ENCODE measurements at regions not wholly inside any gene's neighbourhood (a gene's known extent, or its start where the extent isn't known, plus 50 kb on each side); places are given as distances from the start of the nearest gene placed in this dataset.

GRCh38 chr16:59612094-59612493 lies 878.0 kb upstream of the GOT2 start:
- Histone ChIP-seq H3K4me1 (no peaks in the 10 kb centered on the region), H3K4me3 (no peak overlapping the region), H3K36me3 (ENCODE audit: low read depth, missing control alignments) (no peaks in the 10 kb centered on the region), H3K9me3 (no peaks in the 10 kb centered on the region), H3K27me3 (no peaks in the 10 kb centered on the region), H3K27ac (no peak overlapping the region)
- no peak for DNase-seq
- no peak for TF ChIP-seq POLR2A (IDR thresholded peaks at IDR 0.05)
- TF ChIP-seq, protein P1, sequence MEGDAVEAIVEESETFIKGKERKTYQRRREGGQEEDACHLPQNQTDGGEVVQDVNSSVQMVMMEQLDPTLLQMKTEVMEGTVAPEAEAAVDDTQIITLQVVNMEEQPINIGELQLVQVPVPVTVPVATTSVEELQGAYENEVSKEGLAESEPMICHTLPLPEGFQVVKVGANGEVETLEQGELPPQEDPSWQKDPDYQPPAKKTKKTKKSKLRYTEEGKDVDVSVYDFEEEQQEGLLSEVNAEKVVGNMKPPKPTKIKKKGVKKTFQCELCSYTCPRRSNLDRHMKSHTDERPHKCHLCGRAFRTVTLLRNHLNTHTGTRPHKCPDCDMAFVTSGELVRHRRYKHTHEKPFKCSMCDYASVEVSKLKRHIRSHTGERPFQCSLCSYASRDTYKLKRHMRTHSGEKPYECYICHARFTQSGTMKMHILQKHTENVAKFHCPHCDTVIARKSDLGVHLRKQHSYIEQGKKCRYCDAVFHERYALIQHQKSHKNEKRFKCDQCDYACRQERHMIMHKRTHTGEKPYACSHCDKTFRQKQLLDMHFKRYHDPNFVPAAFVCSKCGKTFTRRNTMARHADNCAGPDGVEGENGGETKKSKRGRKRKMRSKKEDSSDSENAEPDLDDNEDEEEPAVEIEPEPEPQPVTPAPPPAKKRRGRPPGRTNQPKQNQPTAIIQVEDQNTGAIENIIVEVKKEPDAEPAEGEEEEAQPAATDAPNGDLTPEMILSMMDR (IDR thresholded peaks at IDR 0.05): no peak
- intact Hi-C loops (cut with DNase I; ENCODE audit: low total_unique reads): no loop called here
- WGBS, 2 donors: 57 to 68% methylated on average over 3 of the region's 3 CpGs

DNA sequence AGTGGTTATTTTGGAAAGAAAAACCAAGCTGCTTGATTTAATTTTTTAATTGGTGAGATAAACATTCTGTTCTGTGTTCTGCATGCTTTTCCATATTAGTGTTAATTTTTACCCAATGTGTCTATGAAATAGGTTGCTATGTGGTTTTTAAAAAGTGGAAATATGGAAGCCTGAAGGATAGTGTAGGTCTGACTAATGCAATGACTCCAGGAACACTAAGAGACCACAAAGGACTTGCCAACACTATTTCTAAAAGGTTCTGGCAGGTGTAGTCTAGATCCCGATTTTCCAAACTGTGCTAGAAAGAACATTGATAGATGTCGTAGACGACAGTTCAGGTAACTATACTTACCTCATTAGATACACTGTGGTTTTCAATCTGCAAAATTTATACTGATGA lies 877.4 kb upstream of the GOT2 start:
- H3K36me3 ChIP-seq (ENCODE audit: low read depth, missing control alignments): no peaks in the 10 kb centered on the region
- DNase-seq: no peak
- no peaks in the 10 kb centered on the region for H3K4me1 ChIP-seq
- no peak for TF ChIP-seq POLR2A (IDR thresholded peaks at IDR 0.05)
- TF ChIP-seq, protein P1 (IDR thresholded peaks at IDR 0.05): no peak
- no peaks in the 10 kb centered on the region for H3K9me3 ChIP-seq
- H3K4me3 ChIP-seq: no peak overlapping the region
- no peaks in the 10 kb centered on the region for H3K27me3 ChIP-seq
- H3K27ac ChIP-seq: no peak overlapping the region
- intact Hi-C loops (cut with DNase I; ENCODE audit: low total_unique reads): no loop called here
- 63 to 93% methylated on average over 3 of the region's 3 CpGs for WGBS, 2 donors

- H3K27ac ChIP-seq: no peak overlapping the region
- no peaks in the 10 kb centered on the region for H3K27me3 ChIP-seq
- WGBS, 2 donors: 68 to 87% methylated on average over 2 of the region's 2 CpGs
- DNase-seq: no peak
- H3K9me3 ChIP-seq: no peaks in the 10 kb centered on the region
- TF ChIP-seq POLR2A (IDR thresholded peaks at IDR 0.05): no peak
- H3K36me3 ChIP-seq (ENCODE audit: low read depth, missing control alignments): no peaks in the 10 kb centered on the region
- intact Hi-C loops (cut with DNase I; ENCODE audit: low total_unique reads): no loop called here
- H3K4me1 ChIP-seq: no peaks in the 10 kb centered on the region
- no peak overlapping the region for H3K4me3 ChIP-seq
Observed at GRCh38 chr16:59605706-59606105, 871.6 kb upstream of the GOT2 start.

DNA sequence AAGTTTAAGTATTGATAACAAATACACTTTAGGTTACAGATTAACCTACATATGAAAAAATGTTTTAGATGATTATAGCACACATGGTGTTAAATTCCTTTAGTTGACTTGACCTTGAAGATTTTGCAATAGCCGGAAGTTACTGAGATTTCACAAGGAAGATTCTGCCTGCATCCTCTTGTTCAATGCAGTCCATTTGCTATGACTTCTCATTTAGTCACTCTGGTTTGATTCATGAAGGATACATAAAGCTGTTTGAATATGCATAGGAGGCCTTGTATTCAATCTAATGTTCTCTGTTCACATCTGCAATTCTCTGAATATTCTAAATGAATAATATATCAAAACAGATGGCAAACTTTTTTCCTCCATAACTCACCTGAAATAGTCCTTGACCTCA lies 870.2 kb upstream of the GOT2 start:
- 23 to 33% methylated on average over 1 of the region's 1 CpG for WGBS, 2 donors
- Histone ChIP-seq H3K4me1 (no peaks in the 10 kb centered on the region), H3K27me3 (no peaks in the 10 kb centered on the region), H3K4me3 (no peak overlapping the region), H3K9me3 (no peaks in the 10 kb centered on the region), H3K36me3 (ENCODE audit: low read depth, missing control alignments) (no peaks in the 10 kb centered on the region), H3K27ac (no peak overlapping the region)
- intact Hi-C loops (cut with DNase I; ENCODE audit: low total_unique reads): no loop called here
- no peak for DNase-seq
- TF ChIP-seq, protein P1 (IDR thresholded peaks at IDR 0.05): no peak
- no peak for TF ChIP-seq POLR2A (IDR thresholded peaks at IDR 0.05)

GRCh38 chr16:59601452-59601851 lies 867.3 kb upstream of the GOT2 start:
- Histone ChIP-seq H3K27ac (no peak overlapping the region), H3K36me3 (ENCODE audit: low read depth, missing control alignments) (no peaks in the 10 kb centered on the region), H3K27me3 (no peaks in the 10 kb centered on the region), H3K4me3 (no peak overlapping the region), H3K9me3 (no peaks in the 10 kb centered on the region), H3K4me1 (no peaks in the 10 kb centered on the region)
- no peak for DNase-seq
- intact Hi-C loops (cut with DNase I; ENCODE audit: low total_unique reads): no loop called here
- TF ChIP-seq, protein P1 (IDR thresholded peaks at IDR 0.05): no peak
- TF ChIP-seq POLR2A (IDR thresholded peaks at IDR 0.05): no peak
- WGBS, 2 donors: 68 to 81% methylated on average over 2 of the region's 2 CpGs

Measured in testis (tissue), 2 donors.